Mononuclear cell (primary cell): ENCODE measurements at regions not wholly inside any gene's neighbourhood (a gene's known extent, or its start where the extent isn't known, plus 50 kb on each side); places are given as distances from the start of the nearest gene placed in this dataset.

Source experiments
- H3K27me3 ChIP-seq: 2 replicates; pipeline ENCODE4 v1.6.0; 2011; ENCODE audit warnings: low read length, control low read depth; ENCODE audit not compliant: insufficient read depth
- H3K4me1 ChIP-seq: 2 replicates; pipeline ENCODE4 v1.5.1; 2011; ENCODE audit warnings: mild to moderate bottlenecking, low read length, control low read depth; ENCODE audit not compliant: insufficient read depth
- H3K4me3 ChIP-seq: 2 replicates; pipeline ENCODE4 v1.5.1; 2011; ENCODE audit warnings: mild to moderate bottlenecking, low read length, moderate library complexity
- H3K9me3 ChIP-seq: 2 replicates; pipeline ENCODE4 v1.5.1; 2011; ENCODE audit warnings: low read depth, mild to moderate bottlenecking, control low read depth, low read length

DNA sequence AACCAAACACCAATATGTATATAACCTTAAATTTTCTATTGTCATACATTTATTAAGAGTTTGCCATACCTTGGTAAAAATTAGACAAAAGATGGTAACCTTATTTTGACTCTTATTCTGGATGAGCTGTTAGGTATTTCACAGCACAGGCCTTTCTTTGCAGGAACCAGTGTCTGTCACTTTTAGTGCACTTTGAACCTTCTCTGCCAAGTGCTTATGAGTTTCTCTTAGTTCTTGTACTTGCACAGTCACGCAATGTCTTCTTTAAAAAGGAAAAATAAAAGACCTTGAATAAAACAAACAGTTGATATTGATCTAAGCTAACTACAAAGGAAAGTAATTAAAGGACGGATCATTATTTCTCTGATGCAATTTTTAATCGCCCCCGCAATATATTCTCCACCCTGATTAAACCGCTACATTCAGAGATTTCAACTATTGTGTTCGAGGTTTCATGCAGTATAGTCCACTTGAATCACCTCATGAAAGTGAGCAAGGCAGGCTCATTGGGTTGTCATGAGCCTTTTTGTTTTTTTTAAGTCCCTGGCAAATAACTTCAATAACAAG, 534.5 kb downstream of the KLF5 start:
- Histone ChIP-seq H3K27me3 (no peaks in the 10 kb centered on the region), H3K4me3 (no peak overlapping the region), H3K9me3 (no peaks in the 10 kb centered on the region), H3K4me1 (no peaks in the 10 kb centered on the region)

DNA sequence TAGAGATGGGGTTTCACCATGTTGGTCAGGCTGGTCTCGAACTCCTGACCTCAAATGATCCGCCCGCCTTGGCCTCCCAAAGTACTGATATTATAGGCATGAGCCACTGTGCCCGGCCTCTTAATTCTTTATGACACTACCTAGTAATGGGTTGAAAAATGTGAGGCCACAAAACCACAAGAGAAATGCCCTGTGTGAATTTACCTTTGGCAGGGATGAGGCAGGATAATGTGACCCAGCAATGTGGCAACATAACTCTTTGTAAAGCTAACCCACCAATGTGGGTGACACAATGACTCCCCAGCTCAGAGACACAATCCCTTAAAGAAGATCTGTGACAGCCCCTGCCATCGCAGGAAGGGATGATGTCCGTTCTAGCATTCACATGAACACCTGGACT, 533.1 kb downstream of the KLF5 start:
- H3K4me1 ChIP-seq: no peaks in the 10 kb centered on the region
- no peaks in the 10 kb centered on the region for H3K9me3 ChIP-seq
- no peak overlapping the region for H3K4me3 ChIP-seq
- H3K27me3 ChIP-seq: no peaks in the 10 kb centered on the region

DNA sequence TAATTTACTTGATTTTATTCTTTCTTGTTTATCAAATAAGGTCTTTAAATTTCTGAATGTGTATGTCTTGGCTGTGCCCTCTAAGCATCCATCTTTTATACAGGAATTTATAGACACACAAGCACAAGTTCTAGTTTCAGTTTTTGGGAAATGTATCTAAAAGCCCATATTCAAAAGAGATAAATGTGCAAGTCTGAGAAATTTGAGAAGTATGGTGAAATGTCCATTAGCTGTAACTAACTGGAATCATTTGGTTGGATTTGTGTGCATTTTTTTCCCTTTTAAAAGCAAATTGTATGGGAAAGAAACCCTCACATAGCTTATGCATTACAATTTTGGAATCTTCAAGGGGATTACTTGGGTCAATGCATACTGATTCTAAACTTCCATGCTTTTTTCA, 532.0 kb downstream of the KLF5 start:
- no peak overlapping the region for H3K4me3 ChIP-seq
- H3K9me3 ChIP-seq: no peaks in the 10 kb centered on the region
- H3K27me3 ChIP-seq: no peaks in the 10 kb centered on the region
- no peaks in the 10 kb centered on the region for H3K4me1 ChIP-seq

DNA sequence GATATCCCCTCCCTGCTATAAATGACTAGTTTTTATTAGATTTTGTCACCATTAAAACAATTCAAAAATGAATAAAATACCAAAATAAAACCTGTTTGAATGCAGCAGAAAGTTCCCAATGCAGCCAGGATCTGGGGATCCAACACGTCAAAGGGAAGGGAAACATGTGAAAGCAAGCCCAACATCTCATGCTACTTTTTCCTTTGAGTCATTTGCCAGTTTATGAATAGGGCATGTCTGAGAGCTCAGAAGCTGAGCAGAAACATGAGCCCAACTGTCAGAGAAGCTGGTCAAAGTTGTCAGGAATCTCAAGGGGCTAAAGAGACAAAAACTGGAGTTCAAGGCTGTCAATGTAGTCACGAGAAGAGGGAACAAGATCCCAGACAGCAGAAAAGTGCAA, 526.4 kb downstream of the KLF5 start:
- H3K4me1 ChIP-seq: no peaks in the 10 kb centered on the region
- H3K9me3 ChIP-seq: no peaks in the 10 kb centered on the region
- H3K27me3 ChIP-seq: no peaks in the 10 kb centered on the region
- H3K4me3 ChIP-seq: no peak overlapping the region

DNA sequence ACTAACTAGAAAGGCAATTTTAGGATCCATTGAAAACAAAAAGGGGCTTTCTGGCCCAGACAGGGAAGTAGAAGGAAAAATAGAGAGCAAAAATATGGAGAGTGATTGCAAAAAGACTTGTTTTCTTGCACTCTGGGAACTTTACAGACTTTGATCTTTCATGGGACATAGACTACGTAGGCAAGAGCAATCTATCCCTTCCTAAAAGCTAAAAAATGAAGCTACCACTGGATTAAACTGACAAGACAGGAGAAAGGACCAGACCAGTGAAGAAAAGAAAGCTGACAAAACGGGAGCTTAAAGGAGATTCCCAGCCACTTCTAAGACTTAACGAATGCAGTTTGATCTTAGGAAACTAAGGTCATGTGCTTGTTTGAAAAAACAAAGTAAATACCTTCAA, 524.5 kb downstream of the KLF5 start:
- Histone ChIP-seq H3K4me3 (no peak overlapping the region), H3K4me1 (no peaks in the 10 kb centered on the region), H3K27me3 (no peaks in the 10 kb centered on the region), H3K9me3 (no peaks in the 10 kb centered on the region)

DNA sequence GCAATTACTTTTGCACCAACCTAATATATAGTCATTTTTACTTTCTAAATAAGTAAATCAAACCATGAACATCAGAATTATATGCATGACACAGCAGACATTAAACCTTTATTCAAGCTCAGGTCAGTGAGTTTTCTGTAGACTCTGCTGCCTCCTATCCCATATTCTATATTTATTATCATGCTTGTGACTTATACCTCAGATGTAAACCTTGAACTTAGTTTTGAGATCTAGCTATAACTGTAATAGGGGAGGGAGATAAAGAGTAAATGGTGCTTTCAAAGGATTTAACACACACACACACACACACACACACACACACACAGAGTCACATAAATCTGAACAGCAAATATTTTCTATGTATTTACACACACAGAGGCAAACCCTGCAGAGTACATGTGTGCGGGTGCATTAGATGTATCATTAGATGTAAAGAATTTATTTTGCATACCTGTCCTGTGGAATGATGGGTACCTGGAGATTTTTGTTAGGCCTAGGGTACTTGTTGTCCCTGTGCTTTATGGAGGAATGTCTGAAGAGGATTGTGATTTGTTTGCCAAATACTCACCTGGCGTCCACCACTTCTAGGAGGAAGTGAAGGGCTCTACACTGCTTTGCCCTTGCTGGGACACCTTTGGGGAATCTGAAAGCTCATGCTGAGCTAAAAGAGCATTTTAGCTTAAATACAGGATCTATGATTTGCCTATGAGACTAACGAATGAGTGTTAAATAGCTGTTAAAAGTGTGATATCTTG, 521.9 kb downstream of the KLF5 start:
- Histone ChIP-seq H3K4me1 (no peaks in the 10 kb centered on the region), H3K4me3 (no peak overlapping the region), H3K9me3 (no peaks in the 10 kb centered on the region), H3K27me3 (no peaks in the 10 kb centered on the region)

DNA sequence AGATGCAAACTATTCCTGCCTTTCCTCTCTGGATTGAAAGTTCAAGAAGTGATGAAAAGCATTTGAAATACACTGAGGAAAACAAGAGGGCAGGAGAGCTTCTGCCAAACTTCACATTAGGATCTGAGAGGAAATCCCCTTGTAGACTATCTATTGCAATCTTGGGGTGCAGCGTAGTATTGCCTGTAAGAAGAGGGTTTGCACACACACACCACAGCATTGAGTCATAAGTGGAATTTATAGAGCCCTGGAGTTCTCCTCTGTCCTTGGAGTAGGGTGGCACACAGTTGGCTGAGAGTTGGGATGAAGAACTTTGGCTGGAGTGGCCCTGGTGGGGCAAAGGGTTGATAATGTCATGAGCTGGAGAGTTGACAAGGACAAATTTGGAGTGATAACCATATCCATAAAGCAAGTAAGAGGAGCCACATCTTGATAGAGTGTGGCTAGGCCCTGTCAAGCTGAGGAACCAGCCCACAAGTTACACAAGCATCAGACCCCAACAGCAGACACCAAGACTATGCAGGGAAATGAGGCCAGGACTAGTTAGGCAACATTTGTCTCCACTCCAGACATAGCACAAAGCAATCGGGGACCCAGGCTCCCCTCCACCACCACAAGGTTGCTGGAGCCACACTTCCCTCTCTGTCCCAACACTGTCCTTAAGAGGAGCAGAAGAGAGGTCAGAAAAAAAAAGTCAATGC, 520.9 kb downstream of the KLF5 start:
- Histone ChIP-seq H3K9me3 (no peaks in the 10 kb centered on the region), H3K27me3 (no peaks in the 10 kb centered on the region), H3K4me1 (no peaks in the 10 kb centered on the region), H3K4me3 (no peak overlapping the region)

DNA sequence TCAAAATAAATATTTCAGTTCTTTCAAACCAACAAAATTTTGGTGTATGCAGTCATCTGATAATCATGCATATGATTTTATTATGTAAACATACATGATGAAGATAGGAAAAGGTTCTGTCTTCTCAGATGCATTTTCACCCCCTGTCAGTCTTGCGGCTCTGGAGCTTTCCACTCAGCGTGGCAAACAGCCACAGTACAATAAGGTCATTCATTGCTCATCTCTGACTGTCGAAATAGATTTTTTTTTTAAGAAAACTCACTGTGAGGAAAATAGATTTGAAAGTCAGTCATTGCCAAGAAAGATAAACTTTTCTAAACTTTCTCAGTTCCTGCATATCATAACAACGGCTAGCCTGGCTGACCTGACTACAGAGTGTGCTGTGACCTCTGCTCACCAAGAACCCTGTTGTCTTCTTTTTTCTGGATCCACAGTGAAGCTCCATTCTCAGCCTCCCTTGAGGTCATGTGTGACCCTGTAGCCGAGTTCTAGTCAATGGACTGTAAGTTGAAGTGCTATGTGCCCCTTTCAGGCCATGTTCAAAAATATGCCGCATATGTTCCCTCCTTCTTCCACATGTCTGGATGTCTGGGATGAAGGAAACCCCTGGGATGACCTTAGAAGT, 519.6 kb downstream of the KLF5 start:
- Histone ChIP-seq H3K9me3 (no peaks in the 10 kb centered on the region), H3K4me3 (no peak overlapping the region), H3K27me3 (no peaks in the 10 kb centered on the region), H3K4me1 (no peaks in the 10 kb centered on the region)

DNA sequence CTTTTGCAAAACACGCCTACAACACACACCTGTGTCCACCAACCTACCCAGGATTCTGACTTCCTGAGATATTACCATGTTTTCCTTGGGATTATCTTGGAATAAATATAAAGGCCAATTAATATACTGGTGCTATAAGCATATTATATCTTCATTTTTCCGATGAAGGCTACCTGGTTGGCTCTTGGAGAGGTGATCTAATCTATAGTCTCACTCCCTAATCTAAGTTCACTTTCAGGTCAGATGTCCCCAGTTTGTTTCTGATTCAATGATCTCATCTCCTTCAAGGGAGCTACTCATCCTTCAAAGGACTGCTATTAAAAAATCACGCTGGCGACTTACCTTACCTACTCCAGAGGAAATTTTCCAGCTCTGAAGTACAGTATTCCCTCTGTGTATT, 517.5 kb downstream of the KLF5 start:
- Histone ChIP-seq H3K4me3 (no peak overlapping the region), H3K9me3 (no peaks in the 10 kb centered on the region), H3K4me1 (no peaks in the 10 kb centered on the region), H3K27me3 (no peaks in the 10 kb centered on the region)

DNA sequence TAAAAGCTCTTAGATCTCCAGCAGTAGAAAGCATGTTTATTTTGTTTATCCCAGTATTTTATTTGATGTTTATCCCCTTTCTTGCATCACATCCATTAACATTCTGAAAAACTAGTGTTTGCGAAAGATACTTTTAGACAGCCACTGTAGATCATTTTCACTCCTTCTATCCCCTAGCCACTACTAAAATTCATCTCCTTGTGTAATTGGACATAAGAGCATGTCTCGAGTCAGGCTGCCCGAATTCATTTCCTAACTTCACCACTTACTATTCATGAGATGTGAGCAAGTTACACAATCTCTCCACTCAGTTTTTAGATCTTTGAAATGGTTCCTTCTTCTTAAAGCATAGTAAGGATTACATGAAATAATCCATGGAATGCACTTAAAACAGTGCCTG, 514.0 kb downstream of the KLF5 start:
- H3K4me3 ChIP-seq: no peak overlapping the region
- no peaks in the 10 kb centered on the region for H3K9me3 ChIP-seq
- H3K4me1 ChIP-seq: no peaks in the 10 kb centered on the region
- no peaks in the 10 kb centered on the region for H3K27me3 ChIP-seq

DNA sequence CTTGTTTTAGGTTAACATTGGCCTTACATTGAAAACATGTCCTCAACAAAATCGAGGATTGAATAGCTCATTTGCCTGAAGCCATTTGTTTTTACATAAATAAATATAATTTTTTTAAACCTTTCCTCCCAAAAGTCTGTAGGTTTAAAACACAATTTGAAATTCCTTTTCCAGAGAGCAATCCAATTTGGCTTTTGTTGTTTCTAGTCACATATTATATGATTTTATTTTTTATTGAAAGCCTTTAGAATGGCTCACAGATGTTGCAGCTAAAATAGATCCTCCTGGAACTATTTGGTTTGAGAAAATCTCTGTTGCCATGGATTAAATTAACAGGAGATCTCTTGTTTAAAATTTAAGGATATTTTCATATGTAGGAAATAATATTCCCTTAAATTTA, 512.6 kb downstream of the KLF5 start:
- H3K4me1 ChIP-seq: no peaks in the 10 kb centered on the region
- H3K4me3 ChIP-seq: no peak overlapping the region
- no peaks in the 10 kb centered on the region for H3K27me3 ChIP-seq
- H3K9me3 ChIP-seq: no peaks in the 10 kb centered on the region

DNA sequence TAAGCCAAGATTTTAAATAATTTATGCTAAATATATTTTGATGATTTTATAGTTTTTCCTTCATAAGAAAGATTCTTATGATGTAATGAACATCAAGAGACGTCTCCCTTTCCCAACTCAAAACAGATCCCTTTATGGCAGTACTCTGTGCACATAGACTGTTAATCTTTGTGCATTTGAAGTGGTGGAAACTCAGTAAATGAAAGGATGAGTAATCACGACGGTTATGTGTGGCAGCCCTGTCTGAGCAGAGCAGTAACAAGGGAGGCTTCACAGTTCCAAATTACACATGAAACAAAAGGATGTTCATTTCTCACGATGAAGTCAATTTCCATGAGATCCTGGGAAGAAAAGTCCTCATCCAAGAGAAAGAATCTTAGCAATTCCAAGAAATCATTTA, 498.1 kb downstream of the KLF5 start:
- Histone ChIP-seq H3K4me1 (no peaks in the 10 kb centered on the region), H3K9me3 (no peaks in the 10 kb centered on the region)

DNA sequence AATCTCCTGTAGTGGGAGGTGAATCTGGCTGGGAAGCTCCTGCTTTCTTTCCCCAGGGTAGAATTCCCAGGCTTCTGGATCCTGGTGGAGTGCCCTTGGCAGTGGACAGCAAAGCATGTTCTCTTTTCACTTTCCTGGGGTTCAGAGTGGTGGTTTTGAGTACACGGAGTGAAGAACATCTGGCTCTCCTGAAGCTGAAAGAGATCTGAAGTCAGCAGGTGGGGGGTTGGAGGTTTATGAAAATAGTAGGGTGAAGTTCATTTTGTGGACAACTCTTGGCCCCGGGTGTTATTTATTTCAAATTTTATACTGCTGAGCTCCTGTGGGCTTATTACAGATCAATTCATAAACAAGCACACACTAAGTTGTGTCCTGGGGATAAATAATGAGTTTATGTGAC, 497.3 kb downstream of the KLF5 start:
- Histone ChIP-seq H3K27me3 (no peaks in the 10 kb centered on the region), H3K9me3 (no peaks in the 10 kb centered on the region), H3K4me1 (no peaks in the 10 kb centered on the region), H3K4me3 (no peak overlapping the region)

More for the DNA sequence above, 498.1 kb downstream of the KLF5 start:
- Histone ChIP-seq H3K4me3 (no peak overlapping the region), H3K27me3 (no peaks in the 10 kb centered on the region)

DNA sequence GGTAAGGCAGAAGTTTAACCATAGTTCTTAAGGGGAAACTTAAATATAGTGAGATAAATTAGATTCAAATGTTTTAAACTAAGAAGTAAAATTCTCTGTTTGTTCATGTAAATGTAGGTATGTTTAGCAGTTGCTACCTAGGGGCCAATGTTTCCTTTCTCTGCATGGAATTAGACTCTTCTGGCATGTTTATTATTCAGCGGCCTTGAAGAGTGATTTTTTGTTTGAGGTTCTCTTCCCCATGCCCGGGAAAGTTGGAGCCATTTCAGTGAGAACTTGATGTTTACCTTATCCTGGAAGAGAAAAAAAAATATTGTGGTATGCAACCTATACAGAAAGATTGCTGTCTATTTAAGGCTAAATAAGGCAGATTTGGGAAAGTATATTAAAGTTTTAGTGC, 492.9 kb downstream of the KLF5 start:
- no peaks in the 10 kb centered on the region for H3K27me3 ChIP-seq
- no peaks in the 10 kb centered on the region for H3K4me1 ChIP-seq
- H3K4me3 ChIP-seq: no peak overlapping the region
- no peaks in the 10 kb centered on the region for H3K9me3 ChIP-seq

DNA sequence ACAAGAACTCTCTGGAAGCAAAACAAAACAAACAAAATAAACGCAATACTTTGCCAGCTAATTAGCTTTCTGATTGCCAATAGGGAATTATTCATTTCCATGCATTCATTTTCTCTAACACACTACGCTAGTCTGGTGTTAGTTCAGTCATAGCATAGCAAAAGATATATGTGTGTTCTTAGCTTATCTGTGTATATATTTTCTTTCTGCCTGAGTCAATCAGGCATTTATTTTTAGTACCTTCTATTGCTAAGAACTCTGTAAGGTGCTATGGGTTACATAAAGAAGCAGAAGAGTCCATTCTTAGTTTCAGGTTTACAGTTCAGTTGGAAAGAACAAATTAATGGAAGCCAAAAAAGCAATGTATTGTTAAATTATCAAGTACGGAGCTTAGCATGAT, 490.9 kb downstream of the KLF5 start:
- Histone ChIP-seq H3K4me3 (no peak overlapping the region), H3K4me1 (no peaks in the 10 kb centered on the region), H3K27me3 (no peaks in the 10 kb centered on the region), H3K9me3 (no peaks in the 10 kb centered on the region)
